ENCODE measurements at regions not wholly inside any gene's neighbourhood (a gene's known extent, or its start where the extent isn't known, plus 50 kb on each side); places are given as distances from the start of the nearest gene placed in this dataset.

DNA sequence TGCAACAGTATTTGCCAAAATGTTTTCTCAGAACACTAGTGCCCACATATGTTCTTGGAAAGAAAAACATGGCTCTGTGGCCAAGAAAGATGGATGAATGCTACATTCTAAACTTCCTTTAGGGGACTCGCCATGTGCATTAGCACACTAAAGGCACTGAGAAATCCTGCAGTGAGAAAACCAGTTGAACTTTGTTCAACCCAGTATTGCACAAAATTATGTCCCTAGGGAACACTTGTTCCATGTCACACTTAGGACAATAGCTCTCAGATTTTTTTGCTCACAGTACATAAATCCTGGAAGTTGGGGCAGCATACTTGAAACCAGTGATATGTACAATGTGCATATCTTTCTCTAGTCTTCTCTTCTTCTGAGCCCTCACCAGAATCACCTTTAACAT lies 96.6 kb downstream of the ADRB2 start:
- no peak for TF ChIP-seq EZH2 (IDR thresholded peaks at IDR 0.05; ENCODE audit: insufficient read depth, poor library complexity, severe bottlenecking)
- TF ChIP-seq EZH2phosphoT487 (IDR thresholded peaks at IDR 0.05; ENCODE audit: insufficient read depth, low read depth): no peak

All from GM23248 (cell line).